ENCODE measurements at regions not wholly inside any gene's neighbourhood (a gene's known extent, or its start where the extent isn't known, plus 50 kb on each side); places are given as distances from the start of the nearest gene placed in this dataset.

DNA sequence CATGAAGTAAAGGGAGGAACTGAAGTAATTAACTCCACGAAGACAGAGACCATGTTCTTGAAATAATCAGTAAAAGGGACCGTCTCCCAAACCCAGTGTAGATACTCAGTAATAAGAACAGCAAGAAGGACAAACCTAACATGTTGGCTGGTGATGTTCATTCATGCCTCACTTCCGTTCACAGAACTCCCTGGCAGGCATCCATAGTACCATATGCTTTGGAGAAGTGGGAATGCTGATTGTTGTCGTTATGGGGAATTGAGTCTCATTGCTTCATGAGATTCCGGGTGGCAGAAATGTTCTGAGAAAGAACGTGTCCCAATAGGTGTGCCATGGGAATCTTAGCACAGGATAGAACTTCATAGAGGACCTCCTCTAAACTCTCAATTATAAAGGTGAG, 452.3 kb downstream of the ZSWIM6 start:
- DNase-seq (ENCODE audit: low read depth in 2 of 2), result no peak

- no peak for DNase-seq (ENCODE audit: low read depth in 2 of 2)
Measured at GRCh38 chr5:61788548-61788947, 456.5 kb downstream of the ZSWIM6 start.

DNA sequence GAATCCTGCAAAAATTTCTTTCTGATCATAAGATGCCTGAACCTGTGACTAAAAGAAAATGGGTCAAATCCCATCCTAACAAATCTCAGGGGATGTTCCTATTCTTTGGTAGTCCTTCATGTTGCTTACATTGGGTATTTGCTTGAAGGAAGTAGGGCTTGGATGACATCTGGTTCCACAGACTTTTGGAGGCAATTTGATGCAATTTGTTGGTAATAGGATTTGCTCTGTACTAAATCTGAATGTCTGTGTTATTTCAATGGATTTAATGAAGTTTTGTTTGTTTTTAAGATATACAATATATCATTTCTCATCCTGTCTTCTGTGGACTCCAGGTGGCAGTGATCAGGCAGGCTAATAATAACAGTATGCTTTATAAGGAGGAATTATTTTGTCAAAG, 457.9 kb downstream of the ZSWIM6 start:
- no peak for DNase-seq (ENCODE audit: low read depth in 2 of 2)

- no peak for DNase-seq (ENCODE audit: low read depth in 2 of 2)
Measured at GRCh38 chr5:61790678-61791077, 458.6 kb downstream of the ZSWIM6 start.

- no peak for DNase-seq (ENCODE audit: low read depth in 2 of 2)
Measured at GRCh38 chr5:61796773-61797172, 464.7 kb downstream of the ZSWIM6 start.

GRCh38 chr5:61800450-61800849, 468.4 kb downstream of the ZSWIM6 start:
- DNase-seq (ENCODE audit: low read depth in 2 of 2), result no peak

DNA sequence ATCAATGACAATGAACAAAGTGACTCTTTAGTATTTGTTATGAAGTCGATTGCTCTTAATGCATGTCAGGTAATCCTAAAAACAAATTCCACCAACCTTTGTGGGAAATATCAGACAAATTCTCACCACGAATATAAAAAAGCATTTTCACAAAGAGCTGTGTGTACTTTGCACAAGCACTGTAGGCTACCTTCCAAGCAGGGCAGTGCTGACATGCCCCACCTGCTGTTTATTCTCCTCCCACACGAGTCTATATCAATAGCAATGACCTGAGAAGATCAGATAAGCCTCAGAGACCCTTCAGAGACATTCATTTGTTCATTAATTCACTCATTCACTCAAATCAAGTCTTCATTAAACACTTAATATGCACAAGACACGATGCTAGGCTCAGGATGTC, 469.1 kb downstream of the ZSWIM6 start:
- no peak for DNase-seq (ENCODE audit: low read depth in 2 of 2)

DNA sequence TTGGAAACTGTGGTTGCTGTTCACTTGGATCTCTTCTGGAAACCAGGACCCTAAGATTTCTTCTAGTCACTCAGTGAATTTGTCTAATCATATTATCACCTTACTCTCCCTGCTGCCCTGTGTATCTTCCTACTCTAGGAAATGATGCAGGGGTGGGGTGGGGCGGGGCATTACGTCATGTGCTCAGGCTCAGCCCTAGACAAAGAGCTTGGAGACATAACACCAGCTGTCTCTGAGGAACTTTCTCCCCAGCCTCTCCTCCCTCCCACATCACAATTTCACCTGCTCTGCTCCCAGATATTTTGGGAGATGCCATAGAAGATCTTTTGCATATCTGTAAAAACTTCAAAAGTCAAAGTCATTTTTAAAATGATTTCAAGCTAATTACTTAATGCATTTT, 470.4 kb downstream of the ZSWIM6 start:
- DNase-seq (ENCODE audit: low read depth in 2 of 2), result no peak

- no peak for DNase-seq (ENCODE audit: low read depth in 2 of 2)
Measured at GRCh38 chr5:61805101-61805500, 473.0 kb downstream of the ZSWIM6 start.

- no peak for DNase-seq (ENCODE audit: low read depth in 2 of 2)
Measured at GRCh38 chr5:61806491-61807020, 474.5 kb downstream of the ZSWIM6 start.

GRCh38 chr5:61808091-61808490, 476.0 kb downstream of the ZSWIM6 start:
- no peak for DNase-seq (ENCODE audit: low read depth in 2 of 2)

DNA sequence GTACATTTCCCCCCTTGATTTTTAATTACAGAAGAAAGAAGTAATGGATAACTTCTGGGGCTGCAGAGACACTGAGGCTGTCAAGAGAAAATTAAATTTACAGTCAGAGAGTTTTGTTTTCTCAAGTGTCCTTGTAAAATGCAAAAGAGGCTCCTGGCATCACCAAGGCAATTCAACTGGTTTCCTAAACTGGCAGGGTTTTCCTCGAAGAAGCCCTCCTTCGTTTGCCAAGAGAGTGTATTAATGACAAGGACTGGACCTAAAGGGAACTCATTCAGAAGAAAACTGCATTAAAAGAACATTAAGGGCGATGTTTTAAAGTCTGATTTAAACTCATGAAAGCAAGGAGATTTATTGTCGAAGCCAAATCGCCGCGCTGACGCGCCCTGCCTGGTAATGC, 476.9 kb downstream of the ZSWIM6 start:
- DNase-seq (ENCODE audit: low read depth in 2 of 2), result no peak

GRCh38 chr5:61809651-61810050, 477.6 kb downstream of the ZSWIM6 start:
- no peak for DNase-seq (ENCODE audit: low read depth in 2 of 2)

DNA sequence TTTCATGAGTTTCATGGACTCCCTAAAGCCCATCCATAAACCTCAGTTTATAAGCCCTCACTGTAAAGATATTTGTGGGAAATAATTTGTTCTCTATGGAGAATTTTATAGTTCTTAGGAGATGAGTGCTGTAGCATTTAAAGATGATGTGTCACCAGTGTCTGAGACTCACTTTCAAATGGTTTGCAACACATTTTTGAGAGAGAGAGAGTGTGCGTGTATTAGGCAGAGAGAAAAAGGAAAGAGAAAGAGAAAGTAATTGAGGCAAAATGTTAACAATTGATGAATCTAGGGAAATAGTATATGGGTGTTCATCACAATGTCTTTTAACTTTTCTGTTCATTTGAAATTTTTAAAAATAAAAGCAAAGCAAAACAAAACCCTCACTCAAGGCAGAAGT, 479.0 kb downstream of the ZSWIM6 start:
- no peak for DNase-seq (ENCODE audit: low read depth in 2 of 2)

GRCh38 chr5:61813361-61813760, 481.3 kb downstream of the ZSWIM6 start:
- DNase-seq (ENCODE audit: low read depth in 2 of 2), result no peak

- no peak for DNase-seq (ENCODE audit: low read depth in 2 of 2)
Measured at GRCh38 chr5:61815339-61815738, 483.3 kb downstream of the ZSWIM6 start.

- no peak for DNase-seq (ENCODE audit: low read depth in 2 of 2)
Measured at GRCh38 chr5:61816146-61816545, 484.1 kb downstream of the ZSWIM6 start.

- DNase-seq (ENCODE audit: low read depth in 2 of 2), result no peak
Measured at GRCh38 chr5:61816585-61817450, 484.8 kb downstream of the ZSWIM6 start.

- no peak for DNase-seq (ENCODE audit: low read depth in 2 of 2)
Measured at GRCh38 chr5:61817472-61818326, 485.6 kb downstream of the ZSWIM6 start.

DNA sequence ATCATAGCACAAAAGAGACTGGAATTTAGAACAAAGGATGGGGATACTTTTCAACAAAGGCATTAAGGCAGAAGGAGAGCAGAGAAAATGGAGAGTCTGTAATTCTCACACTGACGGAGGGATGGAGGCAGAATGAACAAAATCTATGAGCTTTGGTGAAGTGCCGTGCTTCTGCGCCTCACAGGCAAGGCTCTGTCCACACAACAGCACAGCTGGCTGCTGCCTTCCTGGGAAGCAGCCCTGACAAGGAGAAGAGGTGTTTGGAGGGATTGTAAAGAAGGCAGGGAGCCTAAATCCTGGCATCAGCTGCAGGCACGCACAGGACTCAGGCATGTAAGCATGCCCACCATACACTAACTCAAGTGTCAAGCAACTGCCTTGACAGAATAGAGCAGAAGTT, 485.2 kb upstream of the KIF2A start:
- no peak for DNase-seq (ENCODE audit: low read depth in 2 of 2)

DNA sequence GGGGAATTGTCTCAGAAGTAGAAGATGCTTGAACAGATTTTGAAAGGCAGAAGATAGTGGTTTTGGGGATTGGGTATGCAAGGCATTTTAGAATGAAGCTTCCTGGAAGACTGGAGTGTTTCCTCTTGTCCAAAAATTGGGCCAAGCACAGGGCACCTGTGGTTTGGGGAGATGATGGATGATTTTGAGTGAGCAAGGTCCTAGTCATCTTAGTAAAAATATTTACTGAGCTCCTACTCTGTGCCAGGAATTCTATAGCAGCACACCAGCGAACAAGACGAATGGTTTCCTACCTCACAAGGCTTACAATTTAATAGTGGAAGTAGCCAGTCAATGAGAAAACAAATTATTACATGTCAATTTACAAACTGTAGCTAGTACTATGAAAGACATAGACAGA, 484.4 kb upstream of the KIF2A start:
- DNase-seq (ENCODE audit: low read depth in 2 of 2), result no peak

DNA sequence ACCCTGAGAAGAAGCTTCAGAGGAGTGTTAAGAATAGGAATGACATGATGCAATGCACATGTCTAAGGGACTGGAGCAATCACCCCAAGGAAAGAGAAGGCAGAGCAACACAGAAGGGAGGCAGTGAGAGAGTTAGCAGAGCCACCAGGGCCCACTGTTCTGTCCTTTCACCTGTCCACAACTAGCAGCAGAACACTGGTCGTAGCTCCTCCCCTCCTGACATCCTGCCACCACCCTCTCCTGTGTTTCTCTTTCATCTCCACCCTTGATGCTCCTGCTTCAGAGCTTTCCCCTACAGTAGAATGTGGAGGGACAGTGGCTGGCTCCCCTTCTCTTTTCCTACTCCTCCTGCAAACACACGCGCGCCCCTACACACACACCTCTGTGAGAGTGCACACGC, 483.4 kb upstream of the KIF2A start:
- no peak for DNase-seq (ENCODE audit: low read depth in 2 of 2)

DNA sequence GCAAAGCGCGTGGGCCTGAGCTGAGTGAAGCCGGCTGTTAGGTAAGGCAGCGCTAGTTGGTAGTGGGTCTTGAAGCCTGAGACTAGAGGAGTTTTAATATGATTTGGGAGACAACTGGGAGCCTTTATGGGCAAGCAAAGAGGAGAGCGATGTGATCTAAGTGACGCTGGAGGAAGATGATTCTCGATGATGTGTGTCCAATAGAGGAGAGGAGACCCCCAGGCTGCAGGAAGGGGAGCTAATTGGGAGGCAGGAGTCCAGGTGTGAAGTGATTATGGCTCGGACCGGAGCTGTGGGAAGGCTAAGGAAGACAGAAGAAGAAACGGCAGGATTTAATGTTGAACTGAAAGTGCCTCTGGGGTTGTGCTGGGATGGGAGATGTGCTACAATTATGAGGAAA, 482.9 kb upstream of the KIF2A start:
- DNase-seq (ENCODE audit: low read depth in 2 of 2), result no peak

Measured in stimulated activated CD4-positive, alpha-beta T cell treated with anti-CD3 and anti-CD28 coated beads, Interleukin-15, amount 100 ng/mL, for 48 hours (primary cell).